Heart left ventricle (tissue), 13 donors: ENCODE measurements at regions not wholly inside any gene's neighbourhood (a gene's known extent, or its start where the extent isn't known, plus 50 kb on each side); places are given as distances from the start of the nearest gene placed in this dataset.

Experiments used
- CTCF ChIP-seq, 12 donors: fragments of 200-600 bp; sonication (generic) in 4 of 12; IDR thresholded peaks; one replicate each; pipeline versions ENCODE4 v1.5.0 to v1.8.0; 2018 to 2022; ENCODE audit warnings: antibody characterized with exemption in 12 of 12, mild to moderate bottlenecking in 5 of 12
- POLR2A ChIP-seq, 2 donors: fragments of 450-650 bp; IDR thresholded peaks; one replicate each; pipeline ENCODE4 v1.6.1; 2017; ENCODE audit warnings: antibody characterized with exemption in 2 of 2, mild to moderate bottlenecking in 2 of 2, moderate library complexity in 2 of 2
- donor health status: ischemic (EF 13 %, LVEDD 7.1; RV severe dilation, severe dysfunction).
- donor health status: DM: no; HTN: yes; CAD: no.
- donor health status: DM: no; HTN: no; CAD: no.
- donor health status: ischemic (EF 25% LVEDD 6.9; RV normal size, moderate dysfunction).
- donor health status: ischemic (EF 25% LVEDD 5.7; RV mildly dilated, moderate dysfunction).
- donor health status: ischemic (EF 35%, LVEDD 5.7; RV mildly dilated, moderate dysfunction).
- donor health status: nonischemic (EF 11% LVEDD 7.7; RV severe dilation, severe dysfunction).
- donor health status: DM: yes; HTN: yes; CAD: no.
- donor health status: PGD.
- donor health status: ischemic (EF 29% LVEDD 5.4; RV normal size, mild dysfunction).
- donor health status: nonischemic (EF 23%, LVEDD 6.1; RV moderate dilation, normal function).

- TF ChIP-seq CTCF (IDR thresholded peaks at IDR 0.05) (no peak), POLR2A (IDR thresholded peaks at IDR 0.05) (no peak)
Measured at GRCh38 chr5:85709728-85710127, 908.0 kb upstream of the COX7C start.
